ENCODE measurements at regions not wholly inside any gene's neighbourhood (a gene's known extent, or its start where the extent isn't known, plus 50 kb on each side); places are given as distances from the start of the nearest gene placed in this dataset.
A peak's percentile ranks its signal among the peaks of the same experiment; 100 is the strongest.

DNA sequence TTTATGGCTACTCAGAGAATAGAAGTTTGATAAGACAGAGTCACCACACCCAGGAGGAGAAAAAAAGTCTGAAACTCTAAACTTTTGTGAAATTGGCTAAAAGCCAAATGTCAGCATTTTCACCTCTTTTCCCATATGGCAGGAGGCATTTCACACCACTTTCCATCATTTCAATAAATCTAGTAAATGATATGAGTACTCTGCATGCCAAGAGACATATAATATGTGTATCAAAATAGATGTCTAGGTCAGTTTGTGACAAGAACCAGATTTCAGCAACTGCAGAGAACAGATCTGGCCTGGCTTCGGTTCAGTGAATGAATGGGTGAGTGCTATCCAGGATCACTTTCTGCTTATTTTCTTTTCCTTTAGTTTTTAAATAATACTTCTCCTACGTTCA is 470.8 kb downstream of the ENC1 start:
- no peak for DNase-seq (ENCODE audit: low read depth)
- TF ChIP-seq, protein P1, sequence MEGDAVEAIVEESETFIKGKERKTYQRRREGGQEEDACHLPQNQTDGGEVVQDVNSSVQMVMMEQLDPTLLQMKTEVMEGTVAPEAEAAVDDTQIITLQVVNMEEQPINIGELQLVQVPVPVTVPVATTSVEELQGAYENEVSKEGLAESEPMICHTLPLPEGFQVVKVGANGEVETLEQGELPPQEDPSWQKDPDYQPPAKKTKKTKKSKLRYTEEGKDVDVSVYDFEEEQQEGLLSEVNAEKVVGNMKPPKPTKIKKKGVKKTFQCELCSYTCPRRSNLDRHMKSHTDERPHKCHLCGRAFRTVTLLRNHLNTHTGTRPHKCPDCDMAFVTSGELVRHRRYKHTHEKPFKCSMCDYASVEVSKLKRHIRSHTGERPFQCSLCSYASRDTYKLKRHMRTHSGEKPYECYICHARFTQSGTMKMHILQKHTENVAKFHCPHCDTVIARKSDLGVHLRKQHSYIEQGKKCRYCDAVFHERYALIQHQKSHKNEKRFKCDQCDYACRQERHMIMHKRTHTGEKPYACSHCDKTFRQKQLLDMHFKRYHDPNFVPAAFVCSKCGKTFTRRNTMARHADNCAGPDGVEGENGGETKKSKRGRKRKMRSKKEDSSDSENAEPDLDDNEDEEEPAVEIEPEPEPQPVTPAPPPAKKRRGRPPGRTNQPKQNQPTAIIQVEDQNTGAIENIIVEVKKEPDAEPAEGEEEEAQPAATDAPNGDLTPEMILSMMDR (IDR thresholded peaks at IDR 0.05; ENCODE audit: low read depth, low read length, missing control alignments): no peak
- in situ Hi-C loops (cut with HindIII; ENCODE audit: low sequenced_read_pairs): no loop called here
- H3K4me3 ChIP-seq (ENCODE audit: low read depth, low read length): no peak overlapping the region

GRCh38 chr5:74167930-74168315 is 472.6 kb downstream of the ENC1 start:
- DNase-seq (ENCODE audit: low read depth): no peak
- H3K4me3 ChIP-seq (ENCODE audit: low read depth, low read length): no peak overlapping the region
- in situ Hi-C loops (cut with HindIII; ENCODE audit: low sequenced_read_pairs): no loop called here
- TF ChIP-seq, protein P1 (IDR thresholded peaks at IDR 0.05; ENCODE audit: low read depth, low read length, missing control alignments): no peak

DNA sequence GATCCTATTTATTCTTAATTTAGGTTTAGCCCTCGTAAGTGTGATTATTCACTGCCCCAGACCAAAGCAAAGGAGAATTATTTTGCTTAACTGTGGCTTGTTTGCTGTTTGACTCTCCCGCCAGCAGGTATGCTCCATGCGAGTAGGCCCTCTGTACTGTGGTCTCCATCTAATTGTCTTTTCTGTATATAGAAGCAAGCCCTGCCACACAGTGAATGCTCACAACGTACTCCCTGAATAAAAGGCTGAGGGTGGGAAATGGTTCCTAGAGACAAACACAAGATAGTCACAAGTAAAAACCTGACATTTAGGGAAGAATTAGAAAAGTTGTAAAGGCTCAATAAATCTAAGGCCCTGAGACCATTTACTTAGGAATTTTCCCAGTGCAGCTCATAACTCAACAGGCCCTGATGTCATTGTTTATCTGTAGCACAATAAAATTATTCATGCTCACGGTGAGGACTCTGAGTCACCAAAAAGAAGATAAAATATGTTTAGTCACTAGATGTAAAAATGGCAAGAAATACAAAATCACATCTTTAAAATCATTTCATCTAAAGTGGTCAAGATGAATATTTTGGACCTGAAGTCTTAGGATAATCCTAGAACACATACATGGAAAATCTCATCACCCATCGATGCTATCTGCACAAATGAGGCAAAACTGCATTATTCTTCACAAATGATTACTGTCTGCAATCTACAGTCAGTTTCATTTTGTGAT is 473.2 kb downstream of the ENC1 start:
- no peak overlapping the region for H3K4me3 ChIP-seq (ENCODE audit: low read depth, low read length)
- TF ChIP-seq, protein P1 (IDR thresholded peaks at IDR 0.05; ENCODE audit: low read depth, low read length, missing control alignments): no peak
- in situ Hi-C loops (cut with HindIII; ENCODE audit: low sequenced_read_pairs): no loop called here
- DNase-seq (ENCODE audit: low read depth): peak; percentile 72

DNA sequence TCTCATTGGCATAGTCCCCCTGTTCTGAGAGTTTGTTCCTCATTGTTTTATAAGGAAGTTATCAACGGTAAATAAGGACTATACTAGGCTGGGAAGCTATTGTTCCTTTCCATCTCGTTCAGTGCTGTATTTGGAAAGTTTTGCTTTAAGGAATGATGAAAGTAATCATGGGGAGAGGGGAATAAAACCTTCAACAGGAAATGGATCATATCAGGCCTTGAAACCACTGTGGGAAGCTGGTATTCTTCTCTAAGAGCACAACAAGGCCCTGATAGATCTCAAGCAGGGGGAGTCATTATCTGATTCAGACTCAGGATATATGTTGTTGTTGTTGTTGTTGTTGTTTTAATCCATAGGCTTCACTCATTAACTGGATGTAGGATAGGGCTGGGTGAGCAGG is 474.5 kb downstream of the ENC1 start:
- H3K4me3 ChIP-seq (ENCODE audit: low read depth, low read length): no peak overlapping the region
- DNase-seq (ENCODE audit: low read depth): no peak
- in situ Hi-C loops (cut with HindIII; ENCODE audit: low sequenced_read_pairs): no loop called here
- TF ChIP-seq, protein P1 (IDR thresholded peaks at IDR 0.05; ENCODE audit: low read depth, low read length, missing control alignments): no peak

DNA sequence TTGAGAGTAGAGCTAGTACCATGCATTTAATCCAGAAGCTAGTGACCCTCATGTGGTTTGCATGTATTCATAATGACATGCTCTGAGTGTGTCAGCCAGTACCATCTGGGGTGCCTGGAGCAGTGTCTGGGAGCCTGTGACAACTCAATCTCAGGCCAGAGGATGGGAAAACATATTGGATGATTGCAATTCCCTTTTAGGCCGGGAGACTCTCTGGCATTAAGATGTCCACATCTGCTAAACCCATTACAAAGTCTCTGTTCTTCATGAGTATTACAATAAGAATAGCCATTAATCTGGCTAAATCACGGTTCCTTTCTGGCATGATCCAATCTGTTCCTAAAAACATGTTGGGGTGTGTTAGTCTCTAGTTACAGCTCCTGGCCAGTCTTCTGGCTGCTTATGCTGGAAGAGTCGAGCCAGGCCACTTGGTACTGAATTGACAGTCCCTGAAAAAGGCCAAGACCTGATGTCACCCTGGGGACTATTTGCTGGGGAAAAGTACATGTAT is 475.7 kb downstream of the ENC1 start:
- no peak overlapping the region for H3K4me3 ChIP-seq (ENCODE audit: low read depth, low read length)
- in situ Hi-C loops (cut with HindIII; ENCODE audit: low sequenced_read_pairs): no loop called here
- TF ChIP-seq, protein P1 (IDR thresholded peaks at IDR 0.05; ENCODE audit: low read depth, low read length, missing control alignments): no peak
- no peak for DNase-seq (ENCODE audit: low read depth)

DNA sequence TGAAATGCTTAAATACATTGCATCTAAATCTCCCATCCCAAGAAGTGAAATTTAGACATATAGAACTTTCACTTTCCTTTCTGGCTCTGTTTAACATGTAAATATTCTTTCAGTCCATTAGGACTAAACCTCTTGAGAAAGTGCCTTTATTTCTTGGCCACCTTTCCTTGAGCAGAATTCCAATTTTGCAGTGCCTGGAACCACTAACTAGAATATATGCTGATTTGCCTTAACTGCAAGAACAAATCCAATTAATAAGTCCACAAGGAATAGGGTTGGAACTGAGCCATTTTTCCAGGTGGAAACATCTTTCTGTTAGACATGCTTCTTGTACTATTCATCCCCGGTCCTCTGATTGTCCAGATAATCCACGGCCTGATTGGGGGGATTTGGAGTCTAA is 478.0 kb downstream of the ENC1 start:
- in situ Hi-C loops (cut with HindIII; ENCODE audit: low sequenced_read_pairs): no loop called here
- DNase-seq (ENCODE audit: low read depth): no peak
- no peak overlapping the region for H3K4me3 ChIP-seq (ENCODE audit: low read depth, low read length)
- TF ChIP-seq, protein P1 (IDR thresholded peaks at IDR 0.05; ENCODE audit: low read depth, low read length, missing control alignments): no peak
